ENCODE measurements at regions not wholly inside any gene's neighbourhood (a gene's known extent, or its start where the extent isn't known, plus 50 kb on each side); places are given as distances from the start of the nearest gene placed in this dataset.
"Not testable (repeated sequence)": the region's sequence is repeated elsewhere in the genome, so short reads cannot be mapped to it uniquely, and the experiment has no call there.

- not testable (repeated sequence) for DNase-seq
Measured at GRCh38 chr17:45586651-45586934, 96.1 kb upstream of the PLEKHM1 start.

DNA sequence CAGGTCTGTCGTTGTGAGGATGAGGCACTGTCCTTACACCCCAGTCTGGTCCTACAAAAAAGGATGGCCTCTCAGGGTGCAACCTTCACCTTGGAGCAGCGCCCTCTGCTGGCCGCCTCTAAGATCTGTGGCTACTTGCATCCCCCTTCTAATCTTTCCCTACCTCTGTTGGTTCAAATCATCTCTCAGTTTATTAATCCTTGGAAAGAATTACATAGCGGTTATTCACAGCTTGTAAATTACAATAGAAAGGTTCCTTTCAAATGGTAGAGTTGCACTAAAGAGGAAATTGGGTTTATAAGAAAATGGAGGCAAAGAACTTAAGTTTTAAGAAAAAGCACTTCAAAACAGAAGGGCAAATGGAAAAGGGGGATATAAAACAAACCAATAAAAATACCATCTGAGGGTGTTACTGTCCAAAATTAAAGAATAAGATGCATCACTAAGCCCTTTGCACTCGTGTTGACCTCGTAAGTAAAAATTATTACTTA is 102.0 kb upstream of the PLEKHM1 start:
- DNase-seq, result not testable (repeated sequence)

DNA sequence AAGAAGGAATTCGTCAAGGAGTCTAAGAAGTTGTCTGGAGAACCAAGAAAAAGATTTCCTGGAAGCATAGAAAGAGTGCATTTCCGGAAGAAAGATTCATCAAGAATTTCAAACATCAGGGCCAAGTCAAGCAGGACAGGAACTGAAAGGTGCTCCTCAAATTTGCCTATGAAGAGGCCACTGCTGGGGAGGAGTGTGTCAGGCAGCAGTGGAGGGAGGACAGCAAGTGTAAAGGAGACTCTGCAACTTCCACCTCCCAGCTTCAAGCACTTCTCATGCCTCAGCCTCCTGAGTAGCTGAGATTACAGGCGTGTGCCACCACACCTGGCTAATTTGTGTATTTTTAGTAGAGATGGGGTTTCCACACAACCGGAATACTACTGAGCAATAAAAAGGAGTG is 105.8 kb upstream of the PLEKHM1 start:
- not testable (repeated sequence) for DNase-seq

- not testable (repeated sequence) for DNase-seq
Measured at GRCh38 chr17:45600052-45601012, 109.8 kb upstream of the PLEKHM1 start.

GRCh38 chr17:45601013-45601412 is 110.5 kb upstream of the PLEKHM1 start:
- DNase-seq, result not testable (repeated sequence)

GRCh38 chr17:45601605-45602539 is 111.4 kb upstream of the PLEKHM1 start:
- not testable (repeated sequence) for DNase-seq

GRCh38 chr17:45605751-45606150 is 115.2 kb upstream of the PLEKHM1 start:
- not testable (repeated sequence) for DNase-seq

- DNase-seq, result not testable (repeated sequence)
Measured at GRCh38 chr17:45619984-45620405, 129.5 kb upstream of the PLEKHM1 start.

DNA sequence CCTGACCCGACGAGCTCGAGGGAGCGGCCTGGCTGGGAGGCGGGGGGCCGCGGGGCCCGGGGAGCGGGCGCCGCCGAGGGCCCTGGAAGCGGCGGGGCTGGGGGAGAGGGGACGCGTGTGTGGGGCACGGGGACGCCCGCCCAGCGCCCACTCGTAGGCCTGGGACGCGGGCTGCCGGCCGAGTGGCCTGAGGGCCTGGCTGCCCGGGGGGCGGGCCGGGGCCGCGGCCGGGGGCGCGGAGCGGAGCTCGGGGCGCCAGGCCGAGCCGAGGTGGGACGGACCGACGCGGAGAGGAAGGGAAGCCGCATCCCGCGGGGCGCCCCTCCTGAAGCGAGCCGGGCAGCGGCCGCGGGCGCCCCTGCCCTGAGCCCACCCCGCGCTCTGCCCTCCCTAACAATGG is 129.9 kb upstream of the PLEKHM1 start:
- not testable (repeated sequence) for DNase-seq

- not testable (repeated sequence) for DNase-seq
Measured at GRCh38 chr17:45621087-45621486, 130.6 kb upstream of the PLEKHM1 start.

GRCh38 chr17:45622295-45622694 is 131.8 kb upstream of the PLEKHM1 start:
- not testable (repeated sequence) for DNase-seq

DNA sequence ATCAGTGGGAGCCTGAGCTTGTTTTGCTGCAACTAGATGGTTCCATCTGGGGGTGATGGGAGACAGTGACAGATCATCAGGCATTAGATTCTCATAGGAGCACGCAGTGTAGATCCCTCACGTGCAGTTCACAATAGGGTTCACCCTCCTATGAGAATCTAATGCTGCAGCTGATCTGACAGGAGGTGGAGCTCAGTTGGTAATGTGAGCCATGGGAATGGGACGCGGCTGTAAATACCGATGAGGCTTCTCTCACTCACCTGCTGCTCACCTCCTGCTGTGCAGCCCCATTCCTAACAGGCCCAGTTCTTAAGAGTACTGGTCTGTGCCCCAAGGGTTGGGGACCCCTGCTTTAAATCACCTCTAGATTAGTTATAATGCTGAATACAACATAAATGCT is 137.5 kb upstream of the PLEKHM1 start:
- DNase-seq, result no peak

DNA sequence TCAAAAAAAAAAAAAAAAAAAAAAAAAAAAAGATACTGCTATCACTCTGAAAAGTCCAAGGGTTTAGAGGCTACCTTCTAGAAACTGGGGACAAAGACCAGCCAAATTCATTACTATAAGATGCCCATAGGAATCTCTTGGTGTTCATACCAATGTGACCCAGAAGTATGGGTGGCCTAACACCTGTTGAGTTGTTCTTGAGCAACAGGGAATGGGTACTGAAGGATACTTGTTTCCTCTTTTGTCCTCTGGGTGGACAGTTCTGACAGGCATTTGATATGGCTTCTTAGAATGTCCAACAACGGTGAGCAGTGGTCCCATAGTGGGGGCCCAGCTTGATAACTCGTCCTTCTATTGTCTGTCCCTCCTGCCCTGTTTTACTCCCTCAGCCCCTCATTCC is 141.4 kb upstream of the PLEKHM1 start:
- DNase-seq, result no peak

DNA sequence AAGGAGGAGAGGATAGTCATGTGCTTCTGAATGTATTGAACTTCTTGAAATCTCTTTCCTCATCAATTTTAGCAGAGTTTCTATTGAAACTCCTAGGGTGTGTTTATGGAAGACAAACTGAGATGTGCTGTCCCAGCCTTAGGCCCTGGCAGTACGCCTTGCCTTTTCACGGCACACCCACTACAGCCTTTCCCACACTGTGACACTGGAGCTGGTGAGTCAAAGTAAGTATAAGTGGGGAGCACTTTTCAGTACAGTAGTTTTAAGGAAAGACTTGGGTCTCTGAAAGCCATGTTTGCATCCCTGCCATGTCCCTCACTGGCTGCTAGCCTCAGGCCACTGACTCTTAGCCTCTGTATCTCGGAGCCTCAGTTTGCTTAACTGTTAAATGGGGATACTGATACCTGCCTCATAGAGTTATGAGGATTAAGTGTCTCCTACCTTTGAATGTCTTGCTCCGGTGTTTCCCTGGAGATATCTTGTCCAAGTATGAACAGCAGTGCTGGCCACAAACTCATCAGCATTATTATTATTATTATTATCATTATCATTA is 144.7 kb upstream of the CRHR1 start:
- no peak for DNase-seq

DNA sequence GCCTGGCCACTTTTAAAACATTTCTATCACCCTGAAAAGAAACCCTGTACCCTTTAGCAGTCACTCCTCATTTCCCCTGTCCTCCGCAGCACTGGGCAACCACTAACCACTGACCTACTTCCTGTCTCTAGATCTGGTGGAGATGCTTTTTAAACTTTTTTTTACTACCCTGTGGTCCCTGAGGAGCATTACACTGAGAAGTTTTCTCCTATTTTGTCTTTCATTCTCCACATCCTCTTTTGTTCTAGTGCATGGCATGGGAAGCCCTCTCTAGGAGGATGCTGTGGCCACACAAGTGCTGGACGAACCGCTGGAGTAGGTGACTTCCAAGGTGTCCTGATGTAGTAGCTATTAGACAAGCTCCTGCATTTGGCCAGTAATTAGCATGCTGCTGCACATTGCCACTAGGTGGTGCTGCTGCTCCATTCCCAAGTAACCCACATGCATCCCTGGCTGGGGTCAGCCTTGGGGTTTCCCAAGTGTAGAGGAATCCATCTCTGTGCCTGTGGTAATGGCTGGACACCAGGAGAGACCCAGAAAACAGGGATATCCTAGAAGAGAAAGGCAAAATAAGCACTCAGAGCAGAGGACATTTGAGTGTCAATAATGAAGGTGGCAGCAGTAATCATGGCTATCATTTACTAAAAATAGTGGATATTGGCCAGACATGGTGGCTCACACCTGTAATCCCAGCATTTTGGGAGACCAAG is 143.8 kb upstream of the CRHR1 start:
- DNase-seq, result no peak

DNA sequence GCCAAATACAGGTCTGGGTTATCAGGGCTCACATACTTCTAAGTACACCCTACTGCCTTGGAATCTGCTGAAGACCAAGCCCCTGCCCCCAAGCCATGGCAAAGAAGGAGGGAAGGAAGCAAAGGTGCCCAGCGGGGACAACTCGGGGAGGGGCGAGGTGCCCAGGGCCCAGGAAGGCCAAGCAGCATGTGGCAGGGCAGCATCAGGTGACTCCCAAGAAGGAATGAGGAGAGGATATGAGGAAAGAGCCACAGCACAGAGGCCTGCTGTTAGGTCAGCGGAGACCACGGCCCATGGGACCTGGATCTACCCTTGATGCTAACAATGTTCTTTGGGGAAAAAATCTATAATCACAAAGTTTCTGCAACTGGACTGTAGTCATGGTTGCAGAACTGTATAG is 142.6 kb upstream of the CRHR1 start:
- DNase-seq, result no peak

DNA sequence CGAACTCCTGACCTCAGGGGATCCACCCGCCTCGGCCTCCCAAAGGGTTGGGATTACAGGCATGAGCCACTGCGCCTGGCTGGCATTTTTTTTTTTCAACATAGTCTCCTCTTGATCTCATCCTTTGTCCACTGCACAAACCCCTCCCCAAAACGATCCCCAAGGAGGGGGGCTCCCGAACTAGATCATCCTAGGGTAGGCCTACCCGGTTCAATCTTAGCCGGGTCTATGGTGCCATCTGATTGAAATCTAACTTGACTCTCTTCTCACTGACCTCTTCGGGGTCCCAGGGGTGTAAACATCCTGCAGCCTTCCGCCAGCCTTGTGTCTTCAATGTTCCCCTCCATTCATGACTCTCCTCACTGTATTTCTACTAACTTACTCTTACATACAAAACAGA is 140.5 kb upstream of the CRHR1 start:
- DNase-seq, result no peak

- not testable (repeated sequence) for DNase-seq
Measured at GRCh38 chr17:45644637-45645036, 139.5 kb upstream of the CRHR1 start.

DNA sequence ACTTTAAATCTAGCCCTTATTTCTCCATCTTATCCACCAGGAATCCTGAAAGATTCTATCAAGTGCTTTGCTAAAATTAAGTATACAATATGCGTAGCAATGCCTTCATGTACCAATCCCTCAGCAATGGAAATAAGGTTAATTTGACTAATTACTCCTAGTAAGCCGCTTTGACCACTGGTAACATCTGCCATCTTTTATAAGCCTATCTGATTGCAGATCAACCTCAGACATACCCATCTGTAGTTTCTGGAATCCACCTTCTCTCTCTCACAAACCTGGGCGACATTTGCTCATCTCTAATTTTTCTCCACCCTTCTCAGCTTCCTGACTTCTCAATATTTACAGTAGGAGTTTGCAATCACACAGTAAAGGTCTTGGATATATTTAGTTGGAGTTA is 138.8 kb upstream of the CRHR1 start:
- DNase-seq, result no peak

DNA sequence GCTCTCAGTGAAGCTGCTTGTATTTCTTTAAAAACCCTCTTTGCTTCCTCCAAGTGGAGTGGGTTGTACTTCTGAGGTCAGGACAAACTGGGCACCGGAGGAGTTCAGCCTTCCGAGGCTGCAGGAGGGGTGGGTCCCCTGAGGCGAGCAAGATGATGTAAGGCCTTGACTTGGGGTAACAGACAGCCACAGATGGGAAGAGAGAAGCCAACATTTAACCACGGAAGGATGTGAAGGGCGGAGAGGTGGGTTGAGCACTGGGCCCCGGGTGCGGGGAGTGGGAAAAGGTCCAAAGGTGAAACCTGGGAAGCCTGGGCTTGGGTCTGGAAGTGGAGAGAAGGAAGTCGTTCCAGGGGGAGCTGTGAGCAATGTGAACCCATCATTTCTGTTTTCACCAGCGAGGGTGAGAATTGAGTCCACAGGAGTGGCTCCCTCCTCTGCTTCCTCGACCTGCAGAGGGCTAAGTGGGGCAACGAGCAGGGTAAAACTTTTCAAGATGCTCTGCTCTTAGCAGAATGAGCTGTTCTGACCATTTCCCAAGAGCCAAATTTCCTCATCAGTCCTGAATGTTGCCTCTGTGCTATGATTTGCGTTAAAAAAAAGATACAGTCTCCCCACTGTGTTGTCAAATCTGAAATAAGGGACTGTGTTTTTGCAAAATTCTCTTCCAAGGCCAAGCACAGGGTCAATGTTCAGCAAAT is 137.7 kb upstream of the CRHR1 start:
- no peak for DNase-seq

DNA sequence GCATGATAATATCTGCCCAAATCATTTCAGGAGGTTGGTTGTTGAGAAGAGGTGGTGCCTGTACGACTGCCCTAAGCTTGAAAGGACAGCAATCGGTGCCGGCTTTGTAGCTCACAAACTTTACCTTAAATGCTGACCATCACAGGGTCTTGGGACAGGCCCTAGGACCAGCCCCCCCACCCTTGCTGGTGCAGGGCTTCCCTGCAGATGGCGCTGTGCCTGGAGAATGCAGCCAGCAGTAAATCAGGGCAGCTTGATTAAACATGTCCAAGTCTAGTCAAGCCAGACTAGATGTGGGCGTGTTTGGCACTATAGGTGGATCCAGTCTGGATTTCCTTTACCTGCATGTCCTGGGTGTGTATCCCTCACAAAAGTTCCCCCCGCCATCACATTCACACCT is 135.5 kb upstream of the CRHR1 start:
- no peak for DNase-seq

GRCh38 chr17:45649796-45650195 is 134.3 kb upstream of the CRHR1 start:
- no peak for DNase-seq

All from DMS 273 treated with DMSO at 0.1 percent for 48 hours (cell line).